H1 (cell line): ENCODE measurements at regions not wholly inside any gene's neighbourhood (a gene's known extent, or its start where the extent isn't known, plus 50 kb on each side); places are given as distances from the start of the nearest gene placed in this dataset.

Experiments
- EP300 ChIP-seq, 2 experiments: IDR thresholded peaks; 1 replicate in 1 of 2; 2 replicates in 1 of 2; pipeline ENCODE4 v1.6.1; 2011 to 2012; ENCODE audit warnings: low read depth in 2 of 2, low read length in 2 of 2, mild to moderate bottlenecking in 2 of 2, borderline replicate concordance in 1 of 2, inconsistent platforms in 1 of 2, moderate library complexity in 1 of 2
- JUND ChIP-seq: IDR thresholded peaks from 2 replicates; pipeline ENCODE4 v1.6.1; 2011; ENCODE audit warnings: mild to moderate bottlenecking, improper control_type of control experiment, low read length
- NRF1 ChIP-seq: IDR thresholded peaks from 2 replicates; pipeline ENCODE4 v1.6.1; 2011; ENCODE audit warnings: mild to moderate bottlenecking, low read depth, low read length, improper control_type of control experiment
- SRF ChIP-seq: IDR thresholded peaks from 2 replicates; pipeline ENCODE4 v1.6.1; 2011; ENCODE audit warnings: mild to moderate bottlenecking, low read depth, low read length, moderate library complexity
- USF2 ChIP-seq: IDR thresholded peaks from 2 replicates; pipeline ENCODE4 v1.6.1; 2011; ENCODE audit warnings: low read length, improper control_type of control experiment

DNA sequence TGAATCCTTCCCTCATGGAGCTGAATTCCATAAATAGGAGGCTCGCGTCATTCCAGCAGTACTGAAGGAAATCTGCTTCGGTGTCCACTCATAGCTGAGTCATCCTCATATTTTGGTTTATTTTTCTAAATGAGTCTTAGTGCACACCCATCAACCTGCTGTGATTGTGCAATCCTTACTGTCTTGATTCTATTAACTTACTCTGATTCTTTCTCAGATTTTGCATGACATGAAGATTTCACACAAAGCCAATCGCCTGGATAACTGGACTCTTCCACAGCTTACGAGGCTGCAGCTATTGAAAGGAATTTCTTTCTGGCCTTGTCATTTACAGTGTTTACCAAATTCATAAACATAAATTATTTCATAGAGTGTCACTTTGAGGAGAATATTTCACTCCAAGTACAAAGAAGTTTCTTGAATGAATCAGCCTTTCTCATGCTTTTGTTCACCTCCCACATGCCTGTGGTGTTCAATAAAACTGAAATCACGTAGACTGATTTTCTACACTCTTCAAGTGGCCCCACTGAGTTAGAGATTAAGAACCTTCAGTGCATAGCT is 207.6 kb upstream of the SLITRK2 start (continued):
- TF ChIP-seq USF2 (no peak), EP300 (IDR thresholded peaks at IDR 0.05; ENCODE audit: borderline replicate concordance in 1 of 2, low read depth in 2 of 2, low read length in 2 of 2) (no peak), NRF1 (no peak), SRF (no peak), JUND (no peak)
